Stimulated activated CD4-positive, alpha-beta T cell treated with anti-CD3 and anti-CD28 coated beads, Interleukin-2, amount 100 ng/mL, for 24 hours (primary cell): ENCODE measurements at regions not wholly inside any gene's neighbourhood (a gene's known extent, or its start where the extent isn't known, plus 50 kb on each side); places are given as distances from the start of the nearest gene placed in this dataset.

Experiments used
- DNase-seq, 2 donors: peaks; one replicate each; pipeline ENCODE4 v3.0.0-alpha.2; 2020

DNA sequence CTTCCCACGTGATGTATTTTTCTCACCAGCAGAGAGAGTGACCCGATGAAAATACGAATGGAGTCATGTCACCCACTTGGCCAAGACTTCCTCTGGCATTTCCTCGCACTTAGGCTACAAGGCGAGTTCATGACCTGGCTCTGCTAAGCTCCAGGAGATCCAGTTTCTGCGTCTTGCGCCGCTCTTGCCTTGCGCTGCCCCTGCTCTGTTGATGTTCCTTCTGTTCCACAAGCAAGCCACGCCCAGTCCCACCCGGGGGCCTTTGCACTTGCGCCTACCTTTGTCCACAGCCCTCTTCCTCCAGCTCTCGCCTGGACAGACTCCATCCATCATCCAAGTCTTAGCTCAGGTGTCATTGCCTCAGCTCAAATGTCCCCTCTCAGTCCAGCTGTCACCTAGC, 116.3 kb upstream of the SHH start:
- DNase-seq = no peak

DNA sequence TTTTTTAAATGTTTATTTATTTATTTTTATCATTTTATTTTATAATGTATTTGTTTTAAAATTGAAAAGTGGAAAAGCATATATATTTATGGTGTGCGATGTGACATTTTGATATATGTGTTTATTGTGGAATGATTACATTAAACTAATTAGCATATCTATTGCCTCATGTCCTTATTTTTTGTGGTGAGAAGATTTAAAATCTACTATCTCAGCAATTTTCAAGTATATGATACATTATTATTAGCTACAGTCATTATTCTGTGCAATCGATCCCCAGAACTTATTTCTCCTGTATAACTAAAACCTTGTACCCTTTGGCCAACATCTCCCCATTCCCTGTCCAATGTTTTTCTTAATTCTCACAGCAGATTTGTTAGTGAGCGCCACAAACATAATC, 115.6 kb upstream of the SHH start:
- no peak for DNase-seq

DNA sequence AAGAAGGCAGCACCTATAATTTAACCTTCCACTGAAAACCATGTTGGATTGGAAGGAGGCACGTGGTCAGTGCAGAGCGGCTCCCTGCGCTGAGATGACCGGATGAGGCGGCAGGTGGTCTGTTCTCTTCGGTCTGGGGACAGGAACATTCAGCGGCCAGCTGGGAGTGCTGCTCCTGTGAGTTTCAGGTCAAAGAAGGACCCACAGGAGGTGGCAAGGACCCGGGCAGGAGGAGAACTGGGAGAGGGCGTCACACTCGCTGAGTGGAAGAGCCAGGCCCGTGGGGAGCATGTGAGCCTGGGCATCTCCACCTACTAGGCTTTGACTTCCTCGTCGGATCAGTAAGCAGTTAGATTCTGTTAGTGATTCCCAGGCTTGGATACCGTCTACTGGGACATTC, 113.4 kb upstream of the SHH start:
- no peak for DNase-seq

DNA sequence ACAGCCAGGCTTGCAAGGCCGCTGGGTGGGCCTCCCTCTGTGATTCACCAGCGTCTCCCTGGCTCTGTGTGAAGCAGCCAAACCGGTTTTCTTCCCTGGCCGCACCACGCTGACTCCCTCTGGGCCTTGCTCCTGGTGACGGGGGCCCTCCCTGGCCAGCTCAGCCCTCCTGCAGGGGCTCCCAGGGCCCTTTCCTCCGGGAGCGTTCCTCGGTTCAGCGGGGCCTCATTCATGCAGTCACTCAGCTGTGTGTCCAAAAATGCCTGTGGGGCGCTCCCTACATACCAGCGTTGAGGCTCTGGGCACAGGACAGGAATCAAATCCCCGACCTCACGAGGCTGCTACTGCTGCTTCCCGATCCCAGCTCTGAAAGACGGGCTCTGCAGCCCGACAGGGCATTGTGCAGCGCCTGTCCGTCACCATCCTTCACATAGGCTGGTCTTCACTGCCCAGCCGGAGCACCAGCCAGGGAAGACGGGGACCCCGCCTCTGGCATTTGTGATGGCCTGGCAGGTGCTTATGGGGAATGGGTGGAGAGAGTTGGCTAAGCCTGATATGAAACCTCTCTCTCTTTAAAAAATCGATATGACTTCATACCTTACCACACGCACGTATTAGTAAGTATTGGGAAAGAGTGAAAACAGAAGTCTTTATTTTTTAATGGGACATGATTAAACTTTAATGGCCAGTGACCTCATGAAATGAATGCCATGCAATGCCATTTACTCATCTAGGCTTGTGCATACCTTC, 110.0 kb upstream of the SHH start:
- no peak for DNase-seq

DNA sequence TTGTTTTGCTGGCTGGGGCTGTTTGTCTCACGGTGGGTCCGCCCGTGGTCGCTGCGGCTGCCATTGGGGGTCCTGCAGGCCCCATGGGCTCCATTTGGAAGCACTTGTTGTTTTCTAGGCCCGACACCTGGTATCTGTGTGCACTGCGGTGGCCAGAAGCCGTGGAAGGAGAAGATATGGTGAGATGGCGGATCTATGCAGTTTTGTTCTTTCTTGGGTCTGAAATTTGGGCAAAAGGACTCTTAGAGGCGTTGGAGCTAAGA, 109.5 kb upstream of the SHH start:
- DNase-seq = no peak

DNA sequence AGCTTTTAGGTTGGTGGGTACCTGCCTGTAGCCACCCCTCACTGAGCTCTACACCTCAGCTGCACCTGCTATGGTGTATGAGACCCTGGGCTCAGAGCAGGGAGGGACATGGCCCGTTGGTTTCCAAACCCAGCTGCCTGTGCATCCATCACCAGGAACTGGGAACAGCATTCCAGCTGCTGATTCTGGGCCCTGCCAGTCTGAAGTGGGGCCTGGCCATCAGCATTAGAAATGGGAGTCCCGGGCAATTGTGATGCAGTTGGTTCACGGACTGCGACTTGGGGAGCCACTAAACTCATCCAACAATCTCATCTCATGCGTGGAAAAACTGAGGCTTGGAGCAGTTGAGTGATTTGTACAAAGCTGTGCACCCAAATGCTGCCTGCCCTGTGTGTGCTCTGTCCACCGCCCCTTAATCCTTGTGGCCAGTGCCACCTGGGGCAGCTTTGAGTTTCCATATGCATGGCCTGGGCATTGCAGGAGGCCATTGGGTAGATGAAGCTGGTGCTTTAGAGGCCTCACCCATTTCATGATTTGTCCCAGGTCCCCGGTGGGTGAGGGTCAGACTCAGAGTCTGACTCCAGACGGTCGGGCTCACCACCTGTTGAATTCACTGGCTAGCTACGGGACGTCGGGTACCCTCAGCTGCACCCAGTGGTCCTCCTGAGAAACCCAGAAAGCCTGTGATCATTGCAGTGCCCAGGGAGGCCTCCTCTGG, 109.0 kb upstream of the SHH start:
- no peak for DNase-seq

DNA sequence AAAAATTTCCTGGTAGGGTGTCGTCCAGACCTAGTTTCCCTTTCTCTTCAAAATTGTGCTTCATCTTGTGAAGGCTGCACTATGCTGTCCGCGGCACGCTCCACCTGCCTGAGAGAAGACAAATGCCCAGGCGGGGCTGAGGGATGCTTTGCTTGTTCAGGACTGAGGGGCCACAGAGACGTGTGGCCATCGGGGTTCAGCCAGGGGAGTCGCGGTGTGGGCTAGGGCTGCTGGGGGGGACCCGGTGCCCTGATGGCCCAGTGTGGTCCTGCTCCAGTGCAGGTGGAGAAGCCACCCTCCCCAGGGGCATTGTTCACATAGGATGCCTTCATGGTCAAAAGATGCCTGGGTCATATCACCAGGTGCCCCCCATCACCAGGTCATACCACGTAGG, 107.8 kb upstream of the SHH start:
- no peak for DNase-seq

DNA sequence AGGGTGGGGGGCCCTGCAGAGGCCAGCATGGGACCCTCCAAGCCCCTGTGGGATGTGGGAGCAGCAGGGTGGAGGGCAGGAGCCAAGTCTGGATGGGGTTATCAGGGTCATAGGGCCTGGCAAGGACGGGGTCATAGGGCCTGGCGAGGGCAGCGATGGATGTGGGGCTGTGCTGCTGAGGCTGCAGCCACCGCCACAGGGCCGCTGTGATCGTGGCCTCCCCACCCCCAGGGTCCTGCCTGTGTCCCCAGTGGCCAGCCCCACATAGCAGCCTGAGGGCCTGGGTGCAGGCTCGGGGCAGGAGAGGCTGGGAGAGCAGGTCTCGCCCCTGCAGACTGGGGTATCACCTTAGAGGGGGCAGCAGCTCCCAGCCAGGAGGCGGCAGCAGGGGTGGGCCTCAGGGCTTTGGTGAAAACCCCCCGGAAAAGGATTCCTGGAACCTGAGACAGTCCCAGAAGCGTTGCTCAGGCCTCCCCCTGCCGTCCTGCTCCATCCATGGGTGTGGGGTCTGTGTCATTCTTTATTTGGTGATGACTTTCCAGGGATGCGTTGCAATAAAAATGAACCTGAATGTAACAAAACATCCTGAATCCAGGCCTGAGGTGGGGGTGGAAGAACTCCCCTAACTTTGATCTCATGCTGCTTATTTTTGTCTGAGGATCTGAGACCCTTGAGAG, 107.3 kb upstream of the SHH start:
- DNase-seq = no peak

DNA sequence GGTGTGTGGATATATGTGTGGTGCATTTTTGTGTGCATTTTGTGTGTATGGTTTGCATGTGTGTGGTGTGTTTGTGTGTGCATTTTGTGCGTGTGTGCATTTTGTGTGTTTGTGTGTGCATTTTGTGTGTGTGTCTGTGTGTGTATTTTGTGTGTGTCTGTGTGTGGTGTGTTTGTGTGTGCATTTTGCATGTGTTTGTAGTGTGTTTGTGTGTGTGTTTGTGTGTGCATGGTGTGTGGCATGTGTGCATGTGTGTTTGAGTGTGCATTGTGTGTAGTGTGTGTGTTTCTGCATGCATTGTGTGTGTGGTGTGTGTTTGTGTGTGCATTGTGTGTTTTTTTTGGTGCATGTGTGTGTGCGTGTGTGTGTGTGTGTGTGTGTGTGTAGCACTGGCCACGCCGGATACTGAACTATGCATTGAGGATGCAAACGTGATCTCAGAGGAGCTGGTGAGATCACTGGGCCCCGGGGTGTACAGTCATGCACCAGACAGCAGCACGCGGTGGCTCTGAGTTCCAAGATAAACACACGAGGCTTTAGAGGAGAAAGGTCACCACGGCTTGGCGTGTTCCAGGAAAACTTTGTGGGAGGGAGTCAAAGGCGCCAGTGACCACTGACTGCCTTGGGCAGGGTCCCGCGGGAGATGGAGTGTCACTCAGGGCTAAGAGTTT, 106.6 kb upstream of the SHH start:
- DNase-seq = no peak

DNA sequence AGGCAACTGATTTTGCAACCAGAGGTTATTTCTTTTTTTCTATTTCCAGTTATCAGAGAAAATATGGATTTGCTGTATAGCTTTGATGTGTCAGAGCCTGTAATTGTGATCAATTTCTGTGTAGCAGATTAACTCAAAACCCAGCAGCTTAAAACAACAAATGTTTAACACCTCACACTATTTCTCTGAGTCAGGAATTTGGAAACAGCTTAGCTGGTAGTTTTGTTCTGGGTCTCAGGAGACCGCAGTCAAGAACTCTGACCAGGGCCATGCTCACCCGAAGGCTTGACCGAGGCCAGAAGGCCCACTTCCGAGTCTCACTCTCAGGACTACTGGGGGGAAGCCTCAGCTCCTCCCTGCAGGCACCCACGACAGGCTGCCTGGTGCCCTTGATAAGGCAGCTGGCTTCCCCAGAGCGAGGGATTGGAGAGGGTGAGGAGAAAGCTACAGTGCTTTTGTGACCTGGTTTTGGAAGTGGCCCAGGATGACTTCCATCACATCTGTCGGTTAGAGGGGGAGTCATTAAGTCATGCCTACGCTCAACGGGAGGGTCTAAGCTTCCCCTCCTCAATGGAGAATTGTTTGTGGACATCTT, 105.7 kb upstream of the SHH start:
- no peak for DNase-seq

DNA sequence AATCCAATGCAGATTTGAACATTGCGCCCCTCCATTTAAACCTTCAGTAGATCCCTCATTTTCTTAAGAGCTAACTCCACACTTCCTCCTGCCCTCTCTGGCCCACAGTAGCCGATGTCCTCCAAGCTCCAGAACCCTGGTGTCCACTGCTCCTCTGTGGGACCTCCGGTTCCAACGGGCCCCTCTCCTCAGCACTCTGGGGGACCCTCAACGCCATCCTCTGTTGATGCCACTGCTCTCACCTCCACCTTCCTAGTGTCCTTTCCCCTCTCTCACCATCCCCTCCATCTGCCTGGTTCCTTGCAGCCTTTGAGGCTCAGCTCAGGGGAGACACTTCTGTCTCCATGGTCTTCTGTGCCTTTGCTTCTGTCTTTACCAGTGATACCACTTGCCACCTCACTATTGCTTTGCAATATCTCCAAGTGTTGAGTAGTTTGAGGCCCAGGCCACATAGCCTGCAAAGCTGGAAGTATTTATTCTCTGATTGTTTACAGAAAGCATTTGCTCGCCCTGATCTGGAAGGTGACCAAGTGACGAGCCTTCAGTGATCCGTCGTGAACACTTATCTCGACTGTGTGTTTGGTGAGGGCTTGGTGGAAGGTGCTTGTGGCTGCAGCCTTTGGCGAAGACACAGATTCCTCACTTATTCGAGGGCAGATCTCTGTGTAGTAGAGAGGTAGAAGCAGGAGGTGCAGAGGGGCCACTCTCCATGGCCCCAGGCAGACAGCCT, 104.8 kb upstream of the SHH start:
- no peak for DNase-seq

DNA sequence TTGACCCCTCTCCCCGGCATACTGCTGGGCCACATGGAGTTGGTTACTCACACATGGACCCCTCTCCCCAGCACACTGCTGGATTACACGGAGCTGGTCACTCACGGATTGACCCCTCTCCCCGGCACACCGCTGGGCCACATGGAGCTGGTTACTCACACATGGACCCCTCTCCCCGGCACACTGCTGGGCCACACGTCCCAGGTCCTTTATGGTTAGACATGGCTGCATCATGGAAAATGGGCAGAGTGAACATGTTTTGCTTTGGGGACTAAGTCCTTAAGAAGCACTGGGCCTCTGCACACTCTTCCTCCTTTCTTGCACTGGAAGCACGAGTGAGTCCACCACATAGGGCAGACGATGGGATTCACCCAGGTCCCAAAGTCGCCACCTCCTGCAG, 102.1 kb upstream of the SHH start:
- no peak for DNase-seq

DNA sequence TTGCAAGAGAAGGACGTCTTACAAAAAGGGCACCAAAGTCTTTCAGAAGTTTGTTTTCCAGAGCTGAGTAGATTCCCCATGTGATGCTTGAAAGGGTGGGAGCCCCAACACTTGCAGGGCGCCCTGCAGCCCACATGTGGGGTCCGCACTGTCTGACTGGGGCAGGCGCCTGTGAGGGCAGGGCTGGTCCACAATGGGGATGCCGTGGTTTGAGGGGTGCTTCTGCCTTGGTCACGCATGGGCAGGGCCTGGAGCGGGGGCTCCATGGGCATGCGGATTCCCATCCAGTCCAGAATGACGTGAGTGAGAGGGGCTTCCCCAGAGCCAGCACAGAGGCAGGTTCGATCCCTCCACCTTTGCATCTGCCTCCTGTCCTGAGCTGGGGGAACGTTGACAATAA, 101.5 kb upstream of the SHH start:
- no peak for DNase-seq

DNA sequence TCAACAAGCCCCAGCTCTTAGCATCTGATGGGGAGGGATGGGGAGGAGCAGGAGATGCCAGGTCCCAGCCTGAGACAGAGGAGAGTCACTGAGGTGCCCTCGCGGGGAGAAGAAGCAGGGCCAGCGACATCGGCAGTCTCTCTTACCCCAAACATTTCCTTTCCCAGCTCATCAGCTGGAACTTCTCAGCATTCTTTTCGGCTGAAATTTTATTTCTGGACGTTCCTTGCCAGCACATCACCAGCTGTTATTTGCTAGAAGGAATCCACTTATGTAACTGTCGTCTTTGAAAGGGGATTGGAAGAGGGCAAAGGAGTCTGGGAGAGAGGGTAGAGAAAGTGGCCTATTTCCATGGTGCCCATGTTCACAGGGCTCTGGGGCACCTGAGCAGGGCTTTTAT, 101.0 kb upstream of the SHH start:
- DNase-seq = no peak

DNA sequence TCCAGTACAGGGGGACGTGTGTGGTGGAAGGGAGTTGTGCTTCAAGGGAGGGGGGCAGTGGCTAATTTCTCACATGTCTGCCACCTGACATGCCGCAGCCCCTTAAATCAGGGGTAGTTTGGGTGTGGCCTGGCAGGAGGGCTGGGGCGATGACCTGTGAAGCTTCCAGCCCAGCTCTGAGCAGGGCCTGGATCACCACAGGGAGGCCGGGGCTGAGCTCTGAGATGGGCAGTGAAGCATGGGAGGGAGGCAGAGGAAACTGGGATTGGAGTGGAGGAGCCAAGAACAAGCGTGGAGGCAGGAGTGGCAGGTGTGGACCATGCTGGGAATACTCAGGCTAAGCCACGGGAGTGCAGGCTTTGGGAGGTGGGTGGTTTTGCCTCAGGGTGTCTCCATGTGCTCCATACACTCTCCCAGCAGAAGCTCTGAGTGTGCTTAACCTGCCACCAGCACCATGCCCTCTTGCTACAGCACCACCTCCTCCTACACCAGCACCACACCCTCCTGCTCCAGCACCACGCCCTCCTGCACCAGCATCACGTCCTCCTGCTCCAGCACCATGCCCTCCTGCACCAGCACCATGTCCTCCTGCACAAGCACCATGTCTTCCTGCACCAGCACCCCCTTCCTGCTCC, 99.3 kb upstream of the SHH start:
- no peak for DNase-seq

DNA sequence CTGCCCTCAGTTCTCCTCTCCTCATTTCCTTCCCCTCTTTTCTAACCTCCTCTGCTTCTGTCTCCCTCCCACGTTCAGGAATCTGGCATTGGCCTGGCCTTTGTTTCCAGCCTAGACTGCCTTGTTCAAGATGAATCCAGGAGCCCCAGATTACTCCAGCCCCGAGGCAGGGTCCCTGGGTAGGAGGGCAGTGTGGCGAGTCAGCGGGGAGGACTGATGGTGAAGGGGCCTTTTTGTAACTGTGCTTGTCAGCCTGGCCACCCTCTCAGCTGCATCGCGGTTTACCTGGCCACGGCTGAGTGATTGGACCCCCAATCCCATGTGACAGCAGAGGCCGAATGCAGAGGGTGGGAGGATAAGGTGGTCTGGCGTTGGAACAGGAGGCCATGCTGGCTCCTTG, 96.1 kb upstream of the SHH start:
- no peak for DNase-seq

DNA sequence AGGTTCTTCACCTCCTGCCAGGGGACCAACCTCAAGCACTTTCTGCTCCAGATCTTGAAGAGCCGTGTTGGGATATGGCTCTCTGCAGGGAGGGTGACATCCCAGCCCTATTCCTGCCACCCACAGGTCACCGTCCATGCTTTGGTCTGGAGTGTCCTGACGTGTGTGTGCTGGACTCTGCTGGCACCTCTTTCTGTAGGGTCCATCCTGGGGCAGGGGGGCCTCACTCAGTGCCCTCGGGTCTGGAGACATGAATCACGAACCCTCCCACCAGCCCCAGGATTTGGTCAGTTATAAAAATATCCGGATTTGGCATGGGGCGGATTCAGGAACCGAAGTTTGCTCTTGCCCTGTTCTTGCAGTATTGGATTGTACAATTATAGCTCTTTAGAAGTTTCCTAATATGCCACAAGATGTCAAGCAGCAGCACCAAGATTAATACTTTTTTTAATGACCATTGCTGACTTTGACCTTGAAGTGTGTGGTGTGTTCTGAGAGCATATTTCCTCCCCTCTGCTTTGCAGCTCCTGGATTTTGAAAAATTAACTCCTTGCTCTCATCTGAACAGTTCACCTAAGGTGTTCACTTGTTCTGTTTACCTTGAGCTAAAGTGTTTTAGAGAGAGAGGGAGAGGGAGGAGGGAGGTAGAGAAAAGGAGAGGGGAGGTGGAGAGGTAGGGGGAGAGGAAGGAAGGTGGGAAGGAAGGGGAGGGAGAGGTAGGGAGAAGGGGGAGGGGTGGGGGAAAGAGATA, 95.4 kb upstream of the SHH start:
- no peak for DNase-seq

DNA sequence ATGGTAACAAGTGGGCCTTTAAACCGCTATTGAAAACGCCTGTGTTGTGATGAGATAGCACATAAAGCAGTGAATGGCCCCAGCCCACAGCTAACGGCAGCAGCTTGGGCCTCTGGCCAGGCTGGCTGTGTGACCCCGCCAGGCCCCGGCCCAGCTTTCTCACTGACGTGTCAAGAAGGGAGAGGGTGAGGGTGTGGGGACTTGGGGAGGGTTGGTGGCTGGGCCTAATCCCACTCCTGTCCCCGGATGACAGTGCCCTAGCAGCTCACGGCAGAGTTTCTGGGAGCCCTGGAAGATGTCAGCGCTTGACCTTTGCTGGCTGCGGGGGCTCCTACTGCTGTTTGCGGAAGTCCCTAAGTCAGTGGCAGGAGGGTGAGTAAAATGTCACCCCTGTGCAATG, 88.9 kb upstream of the SHH start:
- no peak for DNase-seq

DNA sequence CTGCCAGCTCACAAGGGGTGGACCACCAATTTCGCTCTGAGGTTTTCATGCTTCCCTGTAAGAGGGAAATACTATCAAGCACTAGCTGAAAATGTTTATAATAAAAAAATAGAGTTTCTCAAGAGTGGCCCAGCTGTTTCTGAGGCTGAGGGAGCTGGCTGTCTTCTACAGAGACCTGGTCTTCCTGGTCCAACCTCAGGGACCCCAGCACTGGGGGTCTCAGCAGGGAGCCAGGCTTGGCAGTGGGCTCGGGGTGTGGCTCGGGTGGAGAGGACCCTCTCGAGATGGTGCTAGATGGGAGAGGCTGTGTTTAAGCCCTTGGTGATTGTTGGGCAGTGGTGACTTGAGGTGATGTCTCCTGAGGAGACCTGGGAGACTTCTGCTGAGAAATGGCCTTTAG, 87.3 kb upstream of the SHH start:
- DNase-seq = no peak

DNA sequence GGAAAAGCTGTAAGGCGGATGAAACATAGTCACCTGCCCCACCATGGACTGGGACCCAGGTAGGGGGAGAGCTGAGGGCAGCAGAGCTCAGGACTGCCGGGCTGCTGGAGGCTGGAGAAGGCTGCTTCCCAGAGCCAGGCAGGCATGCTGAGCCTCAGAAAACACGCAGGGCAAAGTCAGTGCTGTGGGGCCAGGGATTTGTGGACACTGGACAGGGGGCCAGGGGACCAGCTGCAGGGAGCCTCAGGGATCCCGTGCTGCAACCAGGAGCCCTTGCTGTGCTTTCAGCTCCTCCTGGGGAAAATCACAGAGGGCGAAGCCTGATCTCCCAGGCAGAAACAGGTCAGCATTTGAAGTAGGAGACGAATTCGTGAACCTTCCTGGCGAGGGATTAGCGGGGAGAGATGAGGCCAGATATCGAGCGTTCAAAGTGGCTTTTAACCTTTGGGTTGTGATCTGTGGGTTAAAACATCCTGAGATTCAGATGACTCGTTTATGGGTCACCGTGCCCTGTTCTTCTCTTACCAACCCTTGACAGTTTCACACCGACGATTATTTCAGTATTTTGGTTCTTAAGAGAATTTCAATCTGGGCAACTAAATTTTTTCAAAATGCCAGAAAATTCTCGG, 85.6 kb upstream of the SHH start:
- DNase-seq = no peak
